Stimulated activated CD8-positive, alpha-beta memory T cell treated with anti-CD3 and anti-CD28 coated beads, Interleukin-4, amount 100 ng/mL, for 1 hour (primary cell): ENCODE measurements at regions not wholly inside any gene's neighbourhood (a gene's known extent, or its start where the extent isn't known, plus 50 kb on each side); places are given as distances from the start of the nearest gene placed in this dataset.
"Not testable (repeated sequence)": the region's sequence is repeated elsewhere in the genome, so short reads cannot be mapped to it uniquely, and the experiment has no call there.

Source experiments
- DNase-seq, 2 donors: peaks; one replicate each; pipeline ENCODE4 v3.0.0-alpha.2; 2020; ENCODE audit warnings: low read depth in 2 of 2, low spot score in 1 of 2

DNA sequence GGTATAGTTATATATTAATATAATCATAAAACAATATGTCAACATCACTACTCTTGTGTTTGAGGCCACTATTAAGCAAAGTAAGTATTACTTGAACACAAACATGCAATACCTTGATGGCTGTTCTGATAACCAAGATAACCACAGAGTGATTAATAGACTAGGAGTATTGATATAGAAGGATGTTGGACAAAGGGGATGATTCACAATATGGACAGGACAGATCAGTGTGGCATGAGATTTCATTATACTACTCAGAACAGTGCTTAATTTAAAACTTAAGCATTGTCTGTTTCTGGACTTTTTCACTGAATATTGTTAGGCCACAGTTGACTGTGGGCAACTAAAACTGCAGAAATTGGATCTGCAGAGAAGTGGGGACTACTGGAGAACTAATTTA is 384.2 kb downstream of the SLITRK1 start:
- no peak for DNase-seq

DNA sequence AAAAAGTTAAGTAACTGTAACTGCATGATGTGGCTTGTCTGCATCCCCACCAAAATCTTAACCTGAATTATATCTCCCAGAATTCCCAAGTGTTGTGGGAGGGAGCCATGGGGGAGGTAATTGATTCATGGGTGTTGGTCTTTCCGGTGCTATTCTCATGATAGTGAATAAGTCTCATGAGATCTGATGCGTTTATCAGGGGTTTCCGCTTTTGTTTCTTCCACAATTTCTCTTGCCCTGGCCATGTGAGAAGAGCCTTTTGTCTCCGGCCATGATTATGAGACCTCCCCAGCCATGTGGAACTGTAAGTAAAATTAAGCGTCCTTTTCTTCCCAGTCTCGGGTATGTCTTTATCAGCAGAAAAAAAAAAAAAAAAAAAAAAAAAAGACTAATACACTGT is 385.8 kb downstream of the SLITRK1 start:
- DNase-seq, result no peak

DNA sequence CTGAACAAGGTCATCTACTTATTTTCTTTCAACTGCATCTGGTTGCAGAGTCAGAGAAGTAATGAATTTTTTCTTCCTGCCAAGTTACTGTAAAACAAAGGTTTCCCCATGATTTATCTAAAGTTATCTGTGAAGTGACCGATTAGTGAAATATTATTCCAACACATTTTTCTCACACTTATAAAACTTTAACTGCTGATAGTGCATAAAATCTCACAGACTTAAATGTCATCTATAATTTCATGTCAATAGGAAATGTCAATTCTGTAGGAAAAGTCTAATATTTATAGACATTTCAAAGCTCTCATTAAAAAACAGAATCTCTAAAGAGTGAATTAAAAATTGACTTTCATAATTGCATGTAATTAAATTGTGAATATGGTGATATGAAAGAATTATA is 397.2 kb downstream of the SLITRK1 start:
- no peak for DNase-seq

DNA sequence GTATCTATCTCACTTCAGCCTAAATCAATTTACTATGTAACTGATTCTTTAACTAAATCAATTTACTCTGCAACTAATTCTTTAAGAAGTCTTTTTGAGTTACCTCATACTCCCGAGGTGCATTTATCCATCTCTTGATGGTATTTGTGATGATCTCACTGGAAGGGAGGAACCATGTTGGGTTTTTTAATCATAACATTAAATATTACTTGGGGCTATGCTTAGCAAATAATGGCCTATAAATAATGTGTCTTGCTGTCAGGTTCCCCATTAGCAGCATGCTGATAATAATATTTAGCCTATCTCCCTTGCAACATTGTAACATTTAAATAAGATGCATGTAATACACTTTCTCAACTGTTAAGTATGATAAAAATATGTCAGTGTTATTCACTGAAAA is 411.3 kb downstream of the SLITRK1 start:
- DNase-seq, result no peak

DNA sequence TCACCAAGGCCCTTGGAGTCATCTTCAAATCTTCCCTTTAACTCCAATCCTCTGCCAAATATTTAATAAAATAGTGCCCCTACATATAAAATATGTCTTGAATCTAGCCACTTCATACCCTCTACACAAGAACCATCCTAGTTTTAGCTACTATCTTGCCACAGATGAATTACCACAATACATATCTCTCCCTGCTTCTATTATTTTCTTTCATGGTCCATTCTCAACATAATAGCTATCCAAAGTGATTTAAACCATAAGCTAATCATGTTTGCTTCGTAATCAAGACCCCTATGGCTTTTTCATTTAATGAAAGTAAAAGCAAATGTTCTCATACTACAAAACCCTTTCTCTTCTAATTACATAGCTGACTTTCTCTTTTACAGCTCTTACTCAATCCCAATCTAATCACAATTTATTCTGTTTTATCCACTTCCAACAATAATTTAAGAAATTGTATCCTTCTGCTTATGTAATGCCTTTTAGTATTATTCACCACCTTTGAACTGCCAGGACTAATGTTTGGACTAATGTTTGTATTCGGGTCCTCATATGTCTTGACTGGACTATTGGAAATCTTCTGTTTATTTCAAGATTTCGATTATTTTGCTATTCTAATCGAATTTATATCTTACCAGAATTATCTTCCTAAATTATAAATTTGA is 412.0 kb downstream of the SLITRK1 start:
- no peak for DNase-seq

DNA sequence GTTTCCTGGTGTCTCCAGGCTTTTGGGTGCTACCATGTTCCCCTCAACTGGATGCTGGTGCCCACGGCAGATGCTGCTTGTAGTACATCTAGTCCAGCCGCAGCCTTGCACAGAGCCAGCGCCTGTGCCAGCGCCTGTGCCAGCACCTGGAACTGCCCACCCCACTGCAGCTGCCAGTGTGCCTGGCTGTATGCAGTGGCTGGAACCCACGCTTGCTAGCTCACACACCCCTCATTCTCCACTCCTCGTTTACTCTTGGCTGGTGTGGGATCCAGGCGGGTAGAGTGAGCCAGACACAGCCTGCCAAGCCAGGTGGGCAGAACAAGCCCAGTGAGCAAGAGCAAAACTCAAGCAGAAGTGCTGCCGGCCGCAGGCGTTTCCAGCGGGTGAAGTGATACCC is 428.6 kb downstream of the SLITRK1 start:
- DNase-seq, result no peak

DNA sequence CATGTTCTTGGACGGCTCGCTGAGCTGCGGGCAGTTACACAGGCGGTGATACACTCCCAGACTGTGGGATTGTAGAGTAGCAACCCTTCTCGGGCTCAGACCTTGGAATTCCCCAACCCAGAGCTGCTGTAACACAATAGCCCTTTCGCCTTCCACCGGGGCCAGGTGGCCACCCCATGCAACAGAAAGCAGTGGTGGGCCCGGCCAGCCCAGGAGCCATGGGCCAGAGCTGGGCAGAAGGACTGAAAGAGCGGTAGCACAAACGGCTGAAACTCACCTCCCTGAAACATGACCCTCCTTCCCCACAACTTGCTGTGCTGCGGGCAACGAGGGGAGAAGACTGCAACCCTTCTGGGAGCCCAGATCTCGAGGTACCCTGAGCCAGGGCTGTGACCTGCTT is 429.0 kb downstream of the SLITRK1 start:
- DNase-seq, result no peak

DNA sequence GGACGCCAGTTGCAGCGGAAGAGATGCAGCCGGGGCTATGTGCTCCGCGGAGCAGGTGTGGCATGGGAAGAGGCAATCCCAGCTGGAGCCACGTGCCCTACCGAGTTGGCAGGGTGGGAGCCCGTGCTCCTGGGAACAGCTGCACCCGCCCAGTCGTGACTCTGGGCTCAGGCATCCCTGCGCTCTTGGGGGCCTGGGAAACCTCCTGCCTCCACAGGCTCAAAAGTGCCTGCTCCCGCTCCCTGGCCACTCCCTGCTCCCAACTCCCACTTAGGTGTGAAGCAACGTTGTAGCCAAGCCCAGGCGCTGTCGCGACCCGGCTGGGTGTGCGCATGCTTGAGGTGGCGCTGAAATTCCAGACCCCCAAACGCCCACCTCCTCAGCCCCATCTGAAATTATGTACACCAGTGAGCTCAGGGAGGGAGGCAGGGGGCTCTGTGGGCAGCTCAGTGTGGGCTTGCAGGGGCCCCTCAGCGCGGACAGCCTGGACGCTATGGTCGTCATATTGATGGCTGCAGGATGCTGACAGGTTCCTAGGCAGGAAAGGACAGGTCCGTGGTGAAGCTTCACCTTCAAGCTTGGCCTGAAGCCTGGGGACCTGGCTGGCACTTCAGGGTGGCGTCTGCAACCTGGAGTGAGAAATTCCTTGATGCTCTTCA is 429.9 kb downstream of the SLITRK1 start:
- DNase-seq, result no peak

DNA sequence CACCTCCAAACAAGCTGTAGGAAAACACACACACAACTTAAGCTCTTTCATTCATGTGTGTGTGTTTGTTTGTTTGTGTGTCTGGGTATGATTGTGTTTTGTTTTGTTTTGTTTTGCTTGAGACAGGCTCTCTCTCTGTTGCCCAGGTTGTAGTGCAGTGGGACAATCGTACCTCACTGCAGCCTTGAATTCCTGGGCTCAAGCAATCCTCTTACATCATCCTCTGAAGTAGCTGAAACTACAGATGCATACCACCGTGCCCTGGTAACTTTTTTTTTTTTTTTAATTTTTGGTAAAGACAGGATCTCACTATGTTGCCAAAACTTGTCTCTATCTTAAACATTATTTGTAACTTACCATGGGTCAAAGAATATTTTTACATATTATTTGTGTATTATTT is 431.7 kb downstream of the SLITRK1 start:
- no peak for DNase-seq

DNA sequence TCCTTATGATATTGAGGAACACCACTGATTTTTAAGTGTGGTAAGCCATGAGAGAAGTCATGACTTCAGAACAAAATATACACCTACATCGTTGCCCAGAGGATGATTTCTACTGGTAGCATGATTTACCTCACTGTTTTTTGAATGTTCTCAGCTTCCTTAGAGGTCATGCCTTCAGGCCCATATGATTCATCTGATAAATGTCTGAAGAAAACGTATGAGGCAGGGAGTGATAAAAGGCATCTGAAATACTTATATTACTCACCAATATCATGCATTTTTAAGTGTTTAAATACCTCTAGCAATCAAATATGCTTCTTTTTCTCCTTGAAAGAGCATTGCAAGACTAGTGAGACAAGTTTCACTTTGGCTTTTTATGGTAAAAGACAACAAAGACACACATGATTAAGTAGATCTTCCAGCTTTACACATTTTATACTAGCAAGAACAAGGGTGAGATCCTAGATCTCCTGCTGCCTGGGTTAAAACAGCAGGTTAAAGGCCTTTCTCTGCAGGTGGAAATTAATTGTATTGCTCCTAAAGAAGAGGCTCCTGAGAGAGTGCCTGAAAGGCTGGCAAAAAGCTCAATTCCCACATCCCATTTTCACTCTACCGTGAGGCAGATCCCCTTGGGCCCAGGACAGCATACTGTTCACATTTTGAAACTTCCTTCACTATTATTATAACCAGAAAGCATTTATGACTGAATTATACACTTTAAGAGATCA is 432.4 kb downstream of the SLITRK1 start:
- no peak for DNase-seq

DNA sequence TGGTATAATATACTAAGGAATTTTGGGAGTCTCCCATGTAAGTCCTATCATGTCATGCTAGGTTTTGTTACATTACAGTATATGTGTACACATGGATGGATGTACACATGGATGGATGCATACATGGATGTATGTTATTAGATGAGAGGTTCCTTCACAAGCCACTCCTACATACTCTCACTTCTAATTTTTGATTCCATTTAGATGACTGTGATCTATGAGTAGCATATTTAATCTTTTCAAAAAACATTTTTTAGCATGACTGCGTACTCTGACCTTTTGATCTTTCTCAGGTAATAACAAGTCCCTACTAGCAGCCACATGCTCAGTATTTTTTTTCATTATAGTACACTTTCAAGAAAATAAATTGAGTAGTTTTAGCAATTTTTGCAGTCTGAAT is 441.8 kb downstream of the SLITRK1 start:
- DNase-seq, result no peak

DNA sequence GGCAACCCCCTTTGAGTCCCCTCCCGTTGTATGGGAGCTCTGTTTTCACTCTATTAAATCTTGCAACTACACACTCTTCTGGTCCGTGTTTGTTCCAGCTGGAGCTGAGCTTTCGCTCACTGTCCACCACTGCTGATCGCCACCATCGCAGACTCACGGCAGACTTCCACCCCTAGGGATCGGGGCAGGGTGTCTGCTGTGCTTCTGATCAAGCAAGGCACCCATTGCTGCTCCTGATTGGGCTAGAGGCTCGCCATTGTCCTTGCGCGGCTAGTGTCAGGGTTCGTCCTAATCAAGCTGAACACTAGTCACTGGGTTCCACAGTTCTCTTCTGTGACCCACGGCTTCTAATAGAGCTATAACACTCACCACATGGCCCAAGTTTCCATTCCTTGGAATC is 442.8 kb downstream of the SLITRK1 start:
- DNase-seq, result not testable (repeated sequence)

DNA sequence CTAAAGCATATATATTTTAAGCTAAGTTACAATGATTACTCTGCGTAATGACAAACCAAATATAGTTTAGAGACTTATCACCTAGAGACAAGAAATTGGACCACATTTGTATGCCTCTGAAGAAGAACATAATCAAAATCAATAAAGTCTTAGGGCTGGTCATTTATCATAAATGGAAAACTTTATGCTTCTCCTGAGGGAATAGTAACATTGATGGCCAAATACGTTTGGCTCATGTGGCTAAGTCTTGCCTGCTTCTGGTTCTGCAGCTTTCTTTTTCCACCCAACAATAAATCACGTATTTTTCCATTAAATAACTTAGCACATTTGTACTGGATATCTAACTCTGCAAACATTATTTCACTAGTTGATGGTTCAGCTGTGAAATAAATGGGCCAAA is 458.4 kb downstream of the SLITRK1 start:
- DNase-seq, result no peak

DNA sequence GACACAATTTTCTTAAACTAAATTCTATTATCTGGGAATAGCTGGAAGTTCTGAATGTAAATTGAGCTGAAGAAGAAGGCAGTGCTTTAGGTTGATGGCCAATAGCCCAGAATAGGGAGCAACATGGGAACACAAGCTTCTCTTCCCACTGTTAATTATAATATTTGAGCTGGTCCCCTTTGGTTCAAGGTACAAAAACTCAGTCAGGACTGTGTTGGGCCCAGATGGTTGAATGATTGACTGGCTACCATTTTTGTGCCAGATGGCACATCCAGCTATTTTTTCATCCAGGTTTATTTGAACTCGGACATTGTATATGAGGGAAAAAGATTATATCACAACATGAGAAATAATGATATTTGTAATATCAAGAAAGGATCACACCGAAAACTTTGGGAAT is 458.9 kb downstream of the SLITRK1 start:
- DNase-seq, result no peak

DNA sequence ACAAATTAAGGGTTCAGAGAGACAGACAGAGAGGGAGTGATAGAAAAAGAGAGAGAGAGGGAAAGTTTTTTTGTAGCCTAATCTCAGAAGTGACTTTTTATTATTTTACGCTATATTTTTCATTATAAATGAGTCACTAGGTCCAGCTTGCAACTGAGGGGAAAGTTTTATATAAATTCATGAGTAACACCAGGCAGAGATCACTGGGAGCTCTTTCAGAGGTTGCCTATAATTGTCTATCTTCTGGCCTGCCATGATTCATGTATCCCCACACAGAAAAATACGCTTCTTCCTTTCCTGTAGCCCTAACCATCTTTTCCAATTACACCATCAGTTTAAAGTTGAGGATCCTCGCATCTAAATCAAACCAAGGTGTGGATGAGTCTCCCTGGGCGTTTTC is 467.9 kb downstream of the SLITRK1 start:
- no peak for DNase-seq

DNA sequence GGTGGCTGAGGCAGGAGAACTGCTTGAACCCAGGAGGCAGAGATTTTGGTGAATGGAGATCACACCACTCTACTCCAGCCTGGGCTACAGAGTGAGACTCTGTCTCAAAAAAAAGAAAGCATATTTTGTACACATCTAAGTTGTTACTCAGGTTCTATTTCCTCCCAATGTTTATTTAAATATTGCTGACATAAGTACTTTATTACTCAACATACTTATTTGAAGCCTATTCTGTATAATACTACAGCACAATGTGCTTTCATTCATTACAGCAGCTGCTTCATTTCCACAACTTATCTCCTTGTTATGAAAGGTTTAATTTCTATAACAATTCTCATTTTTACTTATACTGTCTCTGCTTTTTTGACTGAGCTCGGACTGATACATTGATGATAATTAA is 495.7 kb downstream of the SLITRK1 start:
- DNase-seq, result no peak

DNA sequence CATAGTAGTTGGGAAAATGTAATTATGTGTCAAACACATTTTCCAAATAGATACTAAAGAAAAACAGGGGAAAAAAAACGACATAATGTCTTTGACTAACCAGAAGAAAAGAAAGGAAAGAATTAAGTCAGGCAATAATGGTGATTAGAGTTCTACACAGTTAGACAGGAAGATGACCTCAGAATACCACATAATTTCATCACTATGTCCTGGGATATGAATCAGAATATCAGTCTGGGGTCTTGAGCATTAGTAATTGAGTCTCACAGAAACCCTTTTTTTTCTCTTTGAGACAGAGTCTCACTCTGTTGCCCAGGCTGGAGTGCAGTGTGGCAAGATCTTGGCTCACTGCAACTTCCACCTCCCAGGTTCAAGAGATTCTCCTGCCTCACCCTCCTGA is 503.4 kb downstream of the SLITRK1 start:
- no peak for DNase-seq

DNA sequence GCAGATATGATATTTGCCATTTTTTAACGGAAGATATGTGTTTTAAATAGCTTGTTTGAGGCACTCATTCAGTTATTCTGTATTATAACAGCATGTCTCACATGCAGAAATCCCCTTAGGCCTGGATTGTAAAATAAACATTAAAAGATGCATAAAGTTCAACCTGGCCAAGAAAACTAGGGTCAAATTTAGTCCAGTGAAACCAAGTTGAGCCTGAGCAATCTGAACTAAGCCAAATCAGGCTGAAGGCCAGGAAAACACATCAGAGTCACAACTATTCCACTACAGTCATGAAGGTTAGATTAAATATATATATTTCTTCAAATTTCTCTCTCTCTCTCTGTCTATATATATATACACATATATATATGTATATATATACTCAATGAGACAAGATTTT is 504.8 kb downstream of the SLITRK1 start:
- no peak for DNase-seq

DNA sequence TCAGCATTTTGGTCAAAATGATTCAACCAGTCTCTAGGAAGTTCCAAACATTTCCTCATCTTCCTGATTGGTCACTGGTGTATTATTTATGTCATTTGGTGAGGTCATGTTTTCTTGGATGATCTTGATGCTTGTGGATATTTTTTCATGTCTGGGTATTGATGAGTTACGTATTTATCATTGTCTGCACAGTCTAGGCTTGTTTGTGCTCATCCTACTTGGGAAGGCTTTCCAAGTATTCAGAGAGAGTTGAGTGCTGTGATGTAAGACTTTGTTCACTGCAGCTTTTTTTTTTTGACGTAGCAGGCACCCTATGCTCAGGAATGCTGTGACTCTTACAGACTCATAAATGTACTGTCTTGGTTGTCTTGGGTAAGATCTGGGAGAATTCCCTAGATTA is 509.5 kb downstream of the SLITRK1 start:
- no peak for DNase-seq

DNA sequence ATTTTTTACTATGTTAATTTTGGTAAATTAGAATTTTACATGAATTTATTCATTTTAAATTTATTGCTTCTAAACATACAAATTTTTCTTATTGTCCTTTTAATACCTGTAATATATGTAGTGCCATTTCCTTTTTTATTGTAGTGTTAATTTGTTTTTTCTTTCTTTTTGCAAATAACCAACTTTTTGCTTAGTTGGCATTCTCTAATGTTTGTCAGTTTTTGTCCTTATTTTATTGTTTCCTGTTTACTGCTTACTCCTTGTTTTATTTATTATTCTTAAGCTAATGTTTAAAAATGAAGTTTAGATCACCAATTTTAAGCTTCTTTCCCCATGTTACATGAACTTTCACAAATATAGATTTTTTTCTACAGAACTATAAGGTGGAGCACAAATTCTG is 516.6 kb downstream of the SLITRK1 start:
- no peak for DNase-seq

DNA sequence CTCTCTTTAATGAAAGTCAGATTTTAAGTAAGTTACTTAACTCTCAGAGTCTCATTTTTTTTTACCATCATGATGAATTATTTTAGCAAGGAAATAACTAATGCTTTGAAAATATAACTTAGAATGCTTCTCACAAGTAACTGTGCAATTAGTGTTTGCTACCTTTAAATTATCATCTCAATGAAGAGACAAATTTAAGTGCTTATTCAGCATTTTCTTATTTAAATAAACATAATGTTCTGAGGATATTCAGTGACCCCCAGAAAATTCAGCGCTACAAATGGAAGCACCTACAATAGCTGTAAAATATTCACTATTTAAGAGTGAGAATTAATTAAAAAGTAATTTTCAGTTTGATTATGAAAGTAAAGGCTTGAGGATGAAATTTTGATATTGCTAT is 527.2 kb downstream of the SLITRK1 start:
- no peak for DNase-seq

DNA sequence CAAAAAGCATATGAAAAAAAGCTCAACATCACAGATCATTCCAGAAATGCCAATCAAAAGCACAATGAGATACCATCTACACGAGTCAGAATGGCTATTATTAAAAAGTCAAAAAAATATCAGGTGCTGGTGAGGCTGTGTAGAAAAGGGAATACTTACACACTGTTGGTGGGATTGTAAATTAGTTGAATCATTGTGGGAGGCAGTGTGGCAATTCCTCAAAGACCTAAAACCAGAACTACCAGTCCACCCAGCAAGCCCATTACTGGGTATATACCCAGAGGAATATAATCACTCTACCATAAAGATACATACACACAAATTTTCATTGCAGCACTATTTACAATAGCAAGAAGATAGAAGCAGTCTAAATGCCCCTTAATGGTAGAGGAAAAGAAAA is 529.9 kb downstream of the SLITRK1 start:
- DNase-seq, result no peak

DNA sequence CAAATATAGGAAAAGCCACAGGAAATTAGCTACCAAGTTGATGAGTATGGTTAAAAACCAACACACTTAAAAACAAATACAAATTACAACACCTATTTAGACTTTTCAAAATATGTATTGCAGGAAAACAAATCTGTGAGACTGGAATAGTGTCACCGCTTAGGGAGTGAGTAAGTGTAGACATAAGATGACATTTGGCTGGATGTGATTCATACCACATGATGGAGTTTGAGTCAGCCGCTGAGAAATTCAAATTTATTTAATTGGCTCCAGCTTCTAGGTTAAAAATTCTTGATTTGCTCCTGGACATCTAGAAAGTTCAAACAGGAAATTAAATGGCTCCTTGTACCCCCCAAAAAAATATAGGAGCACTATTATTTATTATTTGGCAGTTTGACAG is 531.7 kb downstream of the SLITRK1 start:
- DNase-seq, result no peak
